NOMO-1 treated with DMSO at 0.1 percent for 48 hours (cell line): ENCODE measurements at regions not wholly inside any gene's neighbourhood (a gene's known extent, or its start where the extent isn't known, plus 50 kb on each side); places are given as distances from the start of the nearest gene placed in this dataset.
A peak's percentile ranks its signal among the peaks of the same experiment; 100 is the strongest.

Experiments used
- DNase-seq: peaks from one replicate; lab custom pipeline; 2025; ENCODE audit not compliant: unreplicated experiment; lab: John Stamatoyannopoulos, UW

DNA sequence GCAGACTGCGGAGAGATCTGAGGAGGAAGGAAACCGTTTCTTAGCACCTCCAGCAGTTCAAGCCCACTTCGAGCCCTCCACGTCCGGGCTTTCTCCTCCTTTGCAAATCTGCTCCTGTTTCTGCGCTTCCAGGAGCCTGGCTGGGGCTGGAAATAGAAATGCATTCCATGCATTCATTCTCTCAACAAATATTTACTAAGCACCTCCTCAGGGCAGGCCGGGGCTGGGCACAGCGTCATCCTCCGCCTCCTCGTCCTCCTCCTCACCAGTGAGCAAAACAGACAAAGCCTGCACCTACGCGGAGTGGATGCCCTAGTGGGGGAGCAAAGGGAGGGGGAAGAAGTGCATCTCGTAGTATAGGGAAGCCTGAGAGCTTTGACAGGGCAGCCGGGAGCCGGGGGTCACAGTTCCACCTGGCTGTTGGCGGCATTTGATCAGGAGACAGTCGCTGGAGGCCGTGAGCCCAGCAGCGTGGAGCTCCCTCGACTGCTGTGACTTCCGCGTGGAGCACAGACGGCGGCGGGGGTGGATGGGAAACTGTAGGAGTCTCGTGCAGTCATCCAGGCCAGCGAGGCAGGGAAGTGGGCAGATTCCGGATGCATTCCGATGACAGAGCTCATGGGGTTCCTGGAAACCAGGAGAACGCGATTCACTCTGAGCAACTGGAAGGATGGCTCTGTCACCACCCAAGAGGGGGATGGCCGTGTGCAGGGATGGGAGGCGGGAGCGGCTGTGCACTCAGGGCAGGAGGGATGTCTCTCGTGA lies 93.5 kb downstream of the SIK1 start:
- DNase-seq: no peak

DNA sequence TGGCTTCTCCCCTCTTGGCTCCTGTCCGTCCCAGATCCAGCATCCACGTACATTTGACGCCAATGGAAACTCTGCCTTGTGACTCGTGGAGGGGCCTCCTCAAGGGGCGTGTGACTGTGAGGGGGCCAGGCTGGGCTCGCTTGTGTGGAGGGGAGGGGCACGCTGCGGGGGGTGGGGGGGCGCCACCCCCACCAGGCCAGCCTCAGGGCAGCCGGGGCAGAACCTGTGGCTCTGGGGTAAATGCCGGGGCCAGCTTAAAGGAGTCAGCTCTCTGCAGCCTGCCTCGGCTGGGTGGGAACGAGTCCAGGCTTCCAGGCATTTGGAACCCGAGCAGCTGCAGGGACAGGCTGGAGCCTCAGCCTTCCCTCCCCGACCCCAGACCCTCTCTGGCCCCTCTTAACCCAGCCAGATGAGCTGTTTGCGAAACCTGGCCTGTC lies 94.1 kb downstream of the SIK1 start:
- DNase-seq: no peak

DNA sequence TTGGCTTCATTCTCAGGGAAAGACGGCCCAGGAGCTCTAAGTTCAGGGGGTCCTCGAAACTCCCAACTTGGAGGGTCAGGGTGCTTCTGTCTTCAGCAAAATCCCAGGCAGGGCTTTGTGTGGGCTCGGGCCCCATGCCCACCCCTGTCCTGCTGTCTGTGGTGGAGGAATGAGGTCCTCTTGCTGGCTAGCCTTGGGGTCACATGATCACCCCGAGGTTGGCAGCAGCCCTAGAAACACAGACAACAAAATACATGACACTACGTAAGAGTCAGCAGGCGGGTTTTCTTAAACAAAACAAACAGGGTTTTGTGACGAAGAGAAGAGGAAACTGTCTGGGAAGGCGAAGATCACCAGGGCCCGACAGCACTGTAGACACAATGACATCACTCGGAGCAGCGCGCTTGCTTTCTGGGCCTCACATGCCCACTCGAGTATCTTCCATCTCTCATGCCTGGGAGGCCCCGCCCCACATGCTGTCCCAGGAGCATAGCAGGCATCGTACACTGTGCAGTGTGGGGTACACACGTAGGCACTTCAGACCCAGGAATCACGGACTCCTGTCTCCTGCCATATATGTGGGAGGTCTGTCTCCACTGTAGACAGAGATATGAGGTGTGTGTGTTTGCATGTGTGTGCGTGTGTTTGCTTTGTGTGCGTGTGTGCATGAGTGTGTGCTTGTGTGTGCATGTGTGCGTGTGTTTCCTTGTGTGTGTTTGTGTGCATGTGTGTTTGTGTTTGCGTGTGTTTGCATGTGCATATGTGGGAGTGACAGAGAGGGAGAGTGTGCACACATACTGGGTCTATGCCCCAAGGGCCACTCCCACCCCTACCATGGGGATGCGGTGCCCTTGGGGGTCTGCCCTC lies 94.7 kb downstream of the SIK1 start:
- no peak for DNase-seq

GRCh38 chr21:43331111-43331961 lies 95.6 kb downstream of the SIK1 start:
- DNase-seq: no peak

DNA sequence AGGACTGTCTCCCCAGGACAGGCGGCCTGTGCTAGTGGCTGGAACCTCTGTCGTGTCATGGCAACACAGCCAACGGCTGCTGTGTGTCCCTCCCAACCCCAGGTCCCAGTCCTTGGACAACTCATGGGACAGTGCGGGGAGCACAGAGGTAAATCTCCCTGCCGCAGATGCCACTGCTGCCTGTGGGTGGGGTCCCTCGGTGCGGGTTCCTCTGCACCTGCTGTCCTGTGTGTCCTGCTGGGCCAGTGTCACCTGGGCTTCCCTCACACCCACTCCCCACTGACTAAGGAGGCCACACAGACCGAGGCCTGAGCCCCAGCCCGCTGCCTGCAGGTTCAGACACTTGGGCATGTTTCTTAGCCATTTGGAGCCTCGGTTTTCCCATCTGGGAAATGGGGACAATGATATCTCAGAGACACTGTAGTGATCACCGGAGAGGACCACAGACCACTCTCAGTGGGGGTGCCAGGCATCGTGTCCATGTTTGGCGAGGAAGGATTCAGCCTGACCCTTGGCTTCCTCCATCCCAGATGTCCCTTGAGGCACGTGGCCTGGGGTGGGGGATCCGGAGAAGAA lies 96.5 kb downstream of the SIK1 start:
- no peak for DNase-seq

GRCh38 chr21:43329711-43330269 lies 97.1 kb downstream of the SIK1 start:
- no peak for DNase-seq

DNA sequence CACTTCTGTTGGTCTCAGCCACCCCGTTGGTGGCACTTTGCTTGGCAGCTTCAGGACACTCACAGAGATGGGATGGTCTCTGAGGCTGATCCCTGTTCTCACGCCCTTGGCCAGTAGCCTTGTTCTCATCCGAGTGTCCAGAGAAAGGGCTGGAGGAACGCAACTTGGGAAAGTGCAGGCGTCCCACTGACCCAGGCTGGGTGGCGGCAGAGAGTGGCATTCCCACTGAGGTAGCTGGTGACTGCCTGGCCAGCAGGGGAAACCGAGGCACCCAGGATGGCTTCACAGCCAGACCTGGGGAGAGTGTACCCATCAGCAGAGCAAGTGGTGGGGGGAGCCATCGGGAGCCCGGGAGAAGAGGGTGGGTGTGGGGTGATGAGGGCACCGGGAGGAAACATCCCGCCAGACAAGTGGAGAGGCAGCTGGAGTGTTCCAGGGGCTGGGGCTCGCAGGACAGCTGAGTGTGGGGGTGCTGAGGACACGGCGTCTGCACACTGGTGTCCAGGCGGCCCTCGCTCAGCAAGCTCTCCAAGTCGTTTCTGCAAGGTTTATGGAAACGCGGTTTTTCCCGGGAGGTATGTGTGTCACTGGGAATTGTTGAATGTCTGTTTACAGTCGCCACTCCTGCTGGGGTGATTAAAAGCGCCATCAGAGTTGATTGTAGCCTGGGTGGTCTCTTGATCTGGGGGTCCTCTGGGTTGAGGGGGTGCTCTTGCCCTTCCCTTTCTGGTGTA lies 97.8 kb downstream of the SIK1 start:
- no peak for DNase-seq

DNA sequence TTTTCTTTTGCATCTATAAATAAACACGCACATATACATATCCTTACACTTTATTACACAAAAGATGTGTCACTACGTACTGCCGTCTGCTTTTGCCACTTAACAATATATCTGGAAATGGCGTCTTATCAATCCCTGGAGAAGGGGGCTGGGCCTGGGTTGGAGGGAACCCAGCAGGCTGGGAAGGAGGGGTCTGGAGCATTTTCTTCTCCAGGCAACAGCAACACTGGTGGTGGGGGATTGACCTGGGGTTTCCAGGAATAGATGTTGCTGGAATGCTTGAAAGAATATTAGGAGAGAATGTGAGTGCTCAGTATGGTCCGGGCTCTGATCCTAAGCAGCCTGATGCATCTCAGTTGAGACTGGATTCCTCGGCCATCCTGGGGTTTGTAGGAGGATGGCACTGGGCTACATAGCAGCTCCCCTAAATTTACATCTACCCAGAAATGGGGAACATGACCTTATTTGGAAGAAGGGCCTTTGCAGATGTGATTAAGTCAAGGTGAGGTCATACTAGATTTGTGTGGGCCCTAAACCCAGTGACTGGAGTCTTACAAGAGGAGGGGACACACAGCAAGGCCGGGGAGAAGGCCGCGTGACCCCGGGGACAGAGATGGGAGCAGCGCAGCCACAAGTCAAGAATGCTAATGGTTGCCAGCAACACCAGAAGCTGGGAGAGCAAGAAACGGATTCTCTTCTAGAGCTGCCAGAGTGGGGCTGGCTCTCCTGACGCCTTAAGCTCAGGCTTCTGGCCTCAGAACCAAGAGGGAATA lies 98.6 kb downstream of the SIK1 start:
- DNase-seq: no peak

GRCh38 chr21:43325968-43326715 lies 100.8 kb downstream of the SIK1 start:
- peak; percentile 5 for DNase-seq

DNA sequence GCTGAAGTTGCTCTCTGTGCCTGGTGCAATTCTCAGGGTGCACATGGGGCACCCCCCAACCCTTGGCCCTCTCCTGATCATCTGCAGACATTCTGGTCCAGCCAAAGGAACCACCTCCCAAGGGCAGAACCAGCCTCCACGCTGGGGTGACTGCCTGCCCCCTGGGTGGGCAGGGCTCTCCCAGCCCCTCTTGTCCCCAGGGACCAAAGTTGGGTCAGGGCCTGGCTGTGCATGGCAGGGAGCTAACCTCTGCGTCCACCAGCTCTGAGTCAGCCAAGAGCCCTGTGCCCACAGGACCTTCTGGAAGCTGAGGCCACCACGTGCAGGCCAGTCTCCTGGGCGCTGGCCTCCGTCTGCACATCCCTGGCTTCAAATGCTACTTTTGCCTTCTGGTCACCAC lies 101.9 kb downstream of the SIK1 start:
- no peak for DNase-seq

DNA sequence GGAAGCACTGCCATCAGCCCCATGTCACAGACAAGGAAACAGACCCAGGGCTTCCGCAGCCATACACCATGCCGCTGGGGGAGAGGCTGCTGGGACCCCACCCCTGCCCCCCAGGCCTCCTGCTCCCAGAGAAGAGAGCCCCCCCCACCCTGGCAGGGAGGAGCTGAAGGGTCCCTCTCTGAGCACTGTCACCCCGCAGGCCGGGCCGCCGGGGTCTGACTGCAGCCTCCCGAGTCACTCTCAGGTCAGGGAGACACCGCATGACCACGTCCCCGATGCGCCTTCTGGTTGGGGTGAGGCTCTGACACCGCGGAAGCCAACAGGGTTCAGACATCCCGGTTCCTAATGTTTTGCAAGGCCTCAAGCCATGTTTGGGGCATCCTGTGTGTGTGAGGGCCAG lies 102.3 kb downstream of the SIK1 start:
- DNase-seq: no peak

DNA sequence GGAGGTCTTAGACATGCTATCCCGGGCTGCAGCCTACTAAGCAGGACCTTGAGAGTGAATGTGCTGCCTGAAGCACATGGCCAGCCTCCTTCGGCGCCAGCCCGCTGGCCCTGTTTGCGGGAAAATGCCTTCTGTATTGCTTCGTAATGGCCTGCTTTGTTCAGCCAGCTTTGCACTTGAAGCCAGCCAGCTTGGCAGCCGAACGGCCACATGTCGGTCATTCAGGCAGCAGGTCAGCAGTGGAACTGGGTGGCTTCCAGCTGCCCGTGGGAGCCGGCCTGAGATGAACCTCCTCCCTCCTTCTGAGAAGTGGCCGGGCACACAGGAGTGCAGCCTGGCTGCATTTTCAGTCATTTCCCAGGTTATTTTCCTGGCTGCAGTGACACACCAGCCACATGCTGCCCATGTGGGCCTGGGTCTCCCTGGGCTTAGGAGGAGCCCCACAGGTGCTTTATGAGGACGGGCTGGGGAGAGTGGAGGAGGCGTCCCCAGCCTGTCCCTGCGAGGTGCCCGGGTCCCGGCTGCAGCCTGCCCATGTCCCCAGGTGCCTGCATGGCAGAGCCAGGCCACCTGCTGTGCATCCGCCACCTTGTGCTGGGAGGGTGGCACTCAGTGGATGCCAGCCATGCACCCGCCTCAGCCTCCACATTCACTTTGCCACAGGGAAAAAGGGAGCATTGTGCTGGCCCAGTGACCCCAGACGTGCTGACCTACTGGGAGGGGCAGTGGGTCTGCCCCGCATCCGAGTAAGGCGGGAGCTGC lies 103.5 kb downstream of the SIK1 start:
- DNase-seq: no peak

DNA sequence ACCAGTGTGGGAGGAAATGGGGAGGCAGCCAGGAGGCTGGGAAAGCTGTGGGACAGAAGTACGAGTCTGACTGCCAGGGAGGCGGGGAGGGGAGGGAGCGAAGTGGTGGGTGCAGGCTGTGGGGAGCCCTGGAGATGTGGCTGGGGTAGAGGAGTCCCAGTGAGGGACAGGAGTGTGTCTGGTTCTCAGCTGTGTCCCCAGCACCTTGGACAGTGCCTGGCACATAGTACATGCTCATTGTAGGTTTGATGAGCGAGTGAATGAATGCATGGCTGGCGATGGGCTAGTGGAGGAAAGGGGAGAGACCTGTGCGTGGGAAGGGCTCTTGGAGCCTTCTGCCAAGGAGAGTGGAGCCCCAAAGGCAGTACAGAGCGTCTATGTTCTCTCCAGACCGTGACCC lies 104.1 kb downstream of the SIK1 start:
- no peak for DNase-seq

- no peak for DNase-seq
Observed at GRCh38 chr21:43322311-43322710, 104.6 kb downstream of the SIK1 start.

- DNase-seq: no peak
Observed at GRCh38 chr21:43321611-43322010, 105.3 kb downstream of the SIK1 start.

DNA sequence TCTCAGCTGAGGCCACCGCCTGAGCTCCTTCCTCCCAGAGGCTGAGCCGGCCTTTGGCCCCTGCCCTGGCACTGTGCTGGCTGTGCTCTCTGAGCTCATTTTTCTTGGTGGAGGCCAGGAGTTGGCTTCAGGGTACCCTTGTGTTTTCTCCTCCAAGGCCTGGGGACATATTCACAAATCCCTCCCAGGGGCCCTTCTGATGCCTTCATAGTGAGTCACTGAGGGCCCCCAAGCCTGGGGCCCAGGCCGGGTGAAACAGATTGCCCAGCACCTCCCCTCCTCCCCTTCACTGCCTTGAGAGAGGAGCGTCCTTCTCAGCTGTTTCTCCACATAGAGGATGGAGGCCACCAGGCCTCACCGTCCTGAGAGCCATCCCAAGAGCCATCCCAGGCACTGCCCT lies 105.8 kb downstream of the SIK1 start:
- DNase-seq: no peak

DNA sequence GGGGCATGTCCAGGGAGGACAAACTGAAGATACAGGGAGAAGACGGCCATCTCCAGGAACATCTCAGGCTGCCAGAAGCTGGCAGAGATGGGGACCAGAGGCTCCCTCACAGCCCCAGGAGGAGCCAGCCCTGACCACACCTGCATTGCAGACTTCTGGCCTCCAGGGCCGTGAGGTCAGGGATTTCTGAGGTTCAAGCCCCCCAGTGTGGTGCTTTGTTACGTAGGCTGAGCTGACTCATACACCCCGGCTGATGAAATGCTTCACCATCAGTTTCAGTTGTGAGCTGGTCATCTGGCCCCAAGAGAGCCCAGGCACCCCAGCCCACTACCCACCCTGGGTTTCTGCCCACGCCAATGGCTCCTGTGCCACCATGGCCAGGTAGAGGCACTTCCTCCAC lies 106.4 kb downstream of the SIK1 start:
- DNase-seq: no peak
